Erythroblast (primary cell): ENCODE measurements at regions not wholly inside any gene's neighbourhood (a gene's known extent, or its start where the extent isn't known, plus 50 kb on each side); places are given as distances from the start of the nearest gene placed in this dataset.

ENCODE experiments used
- GATA1 ChIP-seq: IDR thresholded peaks from 2 replicates; pipeline ENCODE4 v1.6.1; 2011; ENCODE audit warnings: low read depth, mild to moderate bottlenecking, control low read depth, low read length, moderate library complexity
- POLR2A ChIP-seq: IDR thresholded peaks from 2 replicates; pipeline ENCODE4 v1.6.1; 2011; ENCODE audit warnings: mild to moderate bottlenecking, low read length

GRCh38 chr6:100268326-100268725 is 196.4 kb downstream of the SIM1 start:
- no peak for TF ChIP-seq POLR2A
- TF ChIP-seq GATA1, result no peak
